HCT116 (cell line): ENCODE measurements at regions not wholly inside any gene's neighbourhood (a gene's known extent, or its start where the extent isn't known, plus 50 kb on each side); places are given as distances from the start of the nearest gene placed in this dataset.

Experiments
- ATAC-seq: fragments of 200-7000 bp; cut with Tn5 transposase; 2 replicates; pipeline ENCODE4 v1.9.1; 2020; ENCODE audit warnings: mild to moderate bottlenecking, moderate library complexity
- BruUV-seq: library from RNA; stranded (reverse); fragments of 400-500 nt; replicated peaks from 2 replicates; lab custom pipeline; 2021; lab: Mats Ljungman, UMichigan
- CTCF ChIA-PET: fragments of 300-600 bp; sonication (Branson Sonifier 250); formaldehyde crosslinking; loops from one replicate; lab custom pipeline; 2021; ENCODE audit warnings: antibody characterized with exemption; lab: Charles Lee
- POLR2A ChIA-PET: fragments of 300-600, 350-600 bp; sonication (Branson Sonifier 250); formaldehyde crosslinking; loops from one replicate; lab custom pipeline; 2021; ENCODE audit warnings: antibody characterized with exemption; lab: Charles Lee
- RAD21 ChIA-PET, 2 experiments: fragments of 300-600 bp; sonication (Branson Sonifier 250); formaldehyde crosslinking; loops; one replicate each; lab custom pipeline; 2023; ENCODE audit warnings: low total read pairs in 2 of 2; ENCODE audit not compliant: uncharacterized antibody in 2 of 2, unreplicated experiment in 2 of 2, low non-redundant PET in 1 of 2; lab: Charles Lee
- DNase-seq: peaks from one replicate; pipeline ENCODE4 v3.0.0-alpha.2; 2010; ENCODE audit warnings: low read depth, low spot score
- H2AFZ ChIP-seq: fragments of 200-600 bp; shearing (Covaris generic), sonication (generic); 2 replicates; pipeline ENCODE4 v1.6.1; 2017; ENCODE audit warnings: low read depth, mixed run types, mixed read lengths, antibody characterized with exemption, low read length; ENCODE audit not compliant: poor library complexity, severe bottlenecking
- H3K27ac ChIP-seq: 2 replicates; pipeline ENCODE4 v1.5.1; 2012; ENCODE audit warnings: low read depth, low read length
- H3K27me3 ChIP-seq: fragments of 200-600 bp; sonication (generic); 2 replicates; pipeline ENCODE4 v1.6.1; 2016; ENCODE audit warnings: mixed run types, low read length, mixed read lengths; ENCODE audit not compliant: insufficient read depth
- H3K36me3 ChIP-seq, 2 experiments: fragments of 200-500 bp in 1 of 2; fragments of 200-600 bp in 1 of 2; sonication (Bioruptor generic) in 1 of 2; sonication (generic) in 1 of 2; 2 replicates each; pipeline versions ENCODE4 v1.5.1 to v1.6.1; 2014 to 2016; ENCODE audit warnings: low read length in 2 of 2, inconsistent platforms in 1 of 2, mixed read lengths in 1 of 2, mixed run types in 1 of 2; ENCODE audit not compliant: insufficient read depth in 2 of 2, control insufficient read depth in 1 of 2
- H3K4me1 ChIP-seq, 2 experiments: fragments of 200-600 bp in 1 of 2; sonication (generic) in 1 of 2; 2 replicates each; pipeline versions ENCODE4 v1.5.1 to v1.6.1; 2012 to 2017; ENCODE audit warnings: low read length in 2 of 2, inconsistent platforms in 1 of 2, mild to moderate bottlenecking in 1 of 2, mixed read lengths in 1 of 2, mixed run types in 1 of 2, moderate library complexity in 1 of 2; ENCODE audit not compliant: insufficient read depth in 2 of 2, control insufficient read depth in 1 of 2
- H3K4me2 ChIP-seq: fragments of 200-600 bp; sonication (generic); 2 replicates; pipeline ENCODE4 v1.6.1; 2017; ENCODE audit warnings: mixed run types, low read length, mixed read lengths
- H3K4me3 ChIP-seq, 2 experiments: fragments of 200-600 bp in 1 of 2; sonication (generic) in 1 of 2; replicated peaks in 1 of 2; 2 replicates each; pipeline ENCODE4 v1.5.1; 2011 to 2016; ENCODE audit warnings: low read length in 2 of 2, control low read depth in 1 of 2, low read depth in 1 of 2, mild to moderate bottlenecking in 1 of 2, mixed read lengths in 1 of 2, mixed run types in 1 of 2
- H3K79me2 ChIP-seq: fragments of 200-600 bp; sonication (generic); 2 replicates; pipeline ENCODE4 v1.6.1; 2017; ENCODE audit warnings: mild to moderate bottlenecking, mixed run types, low read length, moderate library complexity, mixed read lengths; ENCODE audit not compliant: insufficient read depth
- H3K9ac ChIP-seq: fragments of 200-600 bp; sonication (generic); 2 replicates; pipeline ENCODE4 v1.6.1; 2016; ENCODE audit warnings: low read length, mixed read lengths
- H3K9me2 ChIP-seq: fragments of 200-600 bp; sonication (generic), shearing (Covaris generic); 2 replicates; pipeline ENCODE4 v1.6.1; 2017; ENCODE audit warnings: mixed run types, mild to moderate bottlenecking, moderate library complexity; ENCODE audit not compliant: insufficient read depth
- H3K9me3 ChIP-seq, 2 experiments: fragments of 200-500 bp in 1 of 2; fragments of 200-600 bp in 1 of 2; sonication (Bioruptor generic) in 1 of 2; sonication (generic) in 1 of 2; 2 replicates each; pipeline ENCODE4 v1.6.1; 2014 to 2017; ENCODE audit warnings: low read length in 2 of 2, mixed read lengths in 2 of 2, inconsistent platforms in 1 of 2, low read depth in 1 of 2, mild to moderate bottlenecking in 1 of 2, mixed run types in 1 of 2, moderate library complexity in 1 of 2; ENCODE audit not compliant: control insufficient read depth in 1 of 2, insufficient read depth in 1 of 2
- H4K20me1 ChIP-seq: fragments of 200-600 bp; sonication (generic), shearing (Covaris generic); 2 replicates; pipeline ENCODE4 v1.6.1; 2017; ENCODE audit warnings: mixed run types, mild to moderate bottlenecking, moderate library complexity; ENCODE audit not compliant: insufficient read depth
- ATF3 ChIP-seq: IDR thresholded peaks from 2 replicates; pipeline ENCODE4 v1.6.1; 2012
- JUND ChIP-seq: IDR thresholded peaks from 2 replicates; pipeline ENCODE4 v1.6.1; 2012
- ZFX ChIP-seq: fragments of 450-650 bp; IDR thresholded peaks from 2 replicates; pipeline ENCODE4 v1.6.1; 2017
- ZNF274 ChIP-seq: fragments of 200-500 bp; sonication (Bioruptor generic); IDR thresholded peaks from 2 replicates; pipeline ENCODE4 v1.6.1; 2014; ENCODE audit warnings: mild to moderate bottlenecking, low read depth, low read length, inconsistent platforms
- intact Hi-C: fragments of 100-400 bp; cut with micrococcal nuclease; formaldehyde crosslinking; loops from 2 replicates; pipeline ENCODE4 v1.10.0; 2022

DNA sequence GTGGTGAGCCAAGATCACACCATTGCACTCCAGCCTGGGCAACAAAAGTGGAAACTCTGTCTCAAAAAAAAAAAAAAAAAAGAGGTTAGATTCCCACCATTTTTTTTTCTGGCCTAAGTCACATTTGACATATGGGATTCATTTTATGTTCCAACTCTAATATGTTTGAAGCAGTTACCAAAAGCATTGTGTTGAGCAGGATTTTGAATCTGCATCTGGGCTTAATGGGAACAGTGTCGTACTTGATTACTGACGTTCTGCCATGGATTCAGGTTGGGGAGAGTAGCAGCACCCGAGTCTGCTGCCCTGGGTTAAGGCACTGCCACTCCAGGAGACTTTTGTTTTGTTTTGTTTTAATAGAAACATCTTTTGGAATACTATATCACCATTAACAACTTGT lies 348.7 kb upstream of the TBL1XR1 start:
- no peak overlapping the region for H3K9ac ChIP-seq
- no peak overlapping the region for H3K27ac ChIP-seq
- H3K36me3 ChIP-seq, result no peaks in the 10 kb centered on the region
- CTCF ChIA-PET, result no interaction called here
- H3K79me2 ChIP-seq, result no peaks in the 10 kb centered on the region
- TF ChIP-seq ATF3 (no peak), JUND (no peak), ZNF274 (no peak)
- H3K9me3 ChIP-seq, result no peaks in the 10 kb centered on the region
- H4K20me1 ChIP-seq, result no peaks in the 10 kb centered on the region
- DNase-seq (no peak), ATAC-seq (no peak)
- no peaks in the 10 kb centered on the region for H3K4me1 ChIP-seq
- BruUV-seq, result no TSS peak
- H3K4me2 ChIP-seq, result no peak overlapping the region
- POLR2A ChIA-PET, result no interaction called here
- H3K9me2 ChIP-seq, result no peaks in the 10 kb centered on the region
- RAD21 ChIA-PET, result no interaction called here
- H2AFZ ChIP-seq, result no peak overlapping the region
- H3K27me3 ChIP-seq, result no peaks in the 10 kb centered on the region
- H3K4me3 ChIP-seq, result no peak overlapping the region
- intact Hi-C loops, result no loop called here

DNA sequence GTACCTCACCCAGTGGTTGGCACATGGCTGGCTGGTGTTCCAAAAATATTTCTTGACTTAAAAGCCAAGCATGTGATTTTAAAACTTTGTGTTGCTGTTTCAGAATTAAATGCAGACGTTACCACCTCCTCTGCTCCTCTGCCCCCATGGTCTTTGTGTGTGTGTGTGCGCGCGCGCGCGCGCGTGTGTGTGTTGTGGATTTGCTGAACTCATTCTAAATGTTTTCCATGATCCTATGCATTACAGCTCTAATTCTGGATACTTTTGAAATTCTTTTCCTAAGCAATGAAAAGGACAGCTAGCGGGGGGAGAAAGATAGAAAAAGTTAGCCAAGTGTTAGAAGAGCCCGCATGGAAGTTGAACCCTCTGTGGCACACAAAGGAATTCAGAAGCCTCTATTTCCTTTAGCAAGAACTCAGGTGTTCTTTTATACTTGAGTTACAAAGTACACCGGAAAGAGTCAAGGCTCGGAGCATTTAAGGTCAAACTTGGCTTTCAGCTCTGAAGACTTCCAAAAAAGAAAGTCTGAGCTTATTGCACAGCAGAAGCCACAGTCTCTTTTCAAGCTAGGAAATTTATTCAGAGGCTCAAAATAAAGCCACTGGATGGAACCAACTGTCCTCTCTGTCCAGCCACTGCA lies 350.5 kb upstream of the TBL1XR1 start:
- no peaks in the 10 kb centered on the region for H3K4me1 ChIP-seq
- H3K9me3 ChIP-seq, result no peaks in the 10 kb centered on the region
- H3K9me2 ChIP-seq, result no peaks in the 10 kb centered on the region
- H3K4me3 ChIP-seq, result no peak overlapping the region
- H3K36me3 ChIP-seq, result no peaks in the 10 kb centered on the region
- ATAC-seq, result no peak
- no peaks in the 10 kb centered on the region for H3K27me3 ChIP-seq
- ChIA-PET RAD21 (no interaction called here), POLR2A (no interaction called here)
- no TSS peak for BruUV-seq
- H3K4me2 ChIP-seq, result no peak overlapping the region
- no peak for TF ChIP-seq JUND
- TF ChIP-seq ZFX, result no peak
- no peak for TF ChIP-seq ATF3
- TF ChIP-seq, all 23 proteins: peak for 0
- DNase-seq, result no peak
- Histone ChIP-seq H2AFZ (no peak overlapping the region), H3K27ac (no peak overlapping the region), H4K20me1 (no peaks in the 10 kb centered on the region), H3K79me2 (no peaks in the 10 kb centered on the region), H3K9ac (no peak overlapping the region)
- CTCF ChIA-PET, result interaction anchor here (1.3 kb wide), 1 partner anchor 27 kb away, joined by 3 read pairs; no protein-coding TSS in a partner anchor
- intact Hi-C loops, result no loop called here
